Ectodermal cell (in vitro differentiated cells): ENCODE measurements at regions not wholly inside any gene's neighbourhood (a gene's known extent, or its start where the extent isn't known, plus 50 kb on each side); places are given as distances from the start of the nearest gene placed in this dataset.
"Not testable (repeated sequence)": the region's sequence is repeated elsewhere in the genome, so short reads cannot be mapped to it uniquely, and the experiment has no call there.

Source experiments
- H3K27ac ChIP-seq: 2 replicates; pipeline ENCODE4 v1.7.0; 2013; ENCODE audit warnings: mild to moderate bottlenecking, low read depth, low read length; ENCODE audit not compliant: insufficient read depth, poor library complexity, severe bottlenecking
- H3K27me3 ChIP-seq: 2 replicates; pipeline ENCODE4 v1.7.0; 2013; ENCODE audit warnings: mild to moderate bottlenecking, low read length; ENCODE audit not compliant: insufficient read depth, control insufficient read depth, poor library complexity, severe bottlenecking
- H3K36me3 ChIP-seq: one replicate; pipeline ENCODE4 v1.7.0; 2013; ENCODE audit warnings: low read length; ENCODE audit not compliant: control insufficient read depth, insufficient read depth
- H3K4me1 ChIP-seq: one replicate; pipeline ENCODE4 v1.7.0; 2013; ENCODE audit warnings: low read length; ENCODE audit not compliant: control insufficient read depth, insufficient read depth
- H3K4me3 ChIP-seq: 2 replicates; pipeline ENCODE4 v1.7.0; 2013; ENCODE audit warnings: low read depth, low read length, control low read depth; ENCODE audit not compliant: insufficient read depth
- H3K9me3 ChIP-seq: 2 replicates; pipeline ENCODE4 v1.7.0; 2013; ENCODE audit warnings: mild to moderate bottlenecking, low read length, moderate library complexity; ENCODE audit not compliant: control insufficient read depth
- WGBS, 2 experiments: methylation state at CpG; one replicate each; pipeline ENCODE4 v1.1.7; 2013; ENCODE audit warnings: missing lambda C conversion rate in 2 of 2; 5-methylcytosine and 5-hydroxymethylcytosine counted together

GRCh38 chr10:8365935-8366911 lies 311.7 kb downstream of the GATA3 start:
- Histone ChIP-seq H3K27ac (no peak overlapping the region), H3K4me1 (peaks cover 3% of the 10 kb centered on the region), H3K27me3 (no peaks in the 10 kb centered on the region), H3K4me3 (no peak overlapping the region), H3K36me3 (no peaks in the 10 kb centered on the region), H3K9me3 (no peaks in the 10 kb centered on the region)
- 88 to 89% methylated on average over 19 of the region's 19 CpGs for WGBS, 2 experiments

- H3K27ac ChIP-seq, H3K9me3 ChIP-seq, H3K4me3 ChIP-seq, H3K4me1 ChIP-seq, H3K36me3 ChIP-seq, H3K27me3 ChIP-seq: not testable (repeated sequence)
- WGBS, 2 experiments = 84 to 86% methylated on average over 3 of the region's 3 CpGs
Measured at GRCh38 chr10:8367672-8368411, 313.4 kb downstream of the GATA3 start.

DNA sequence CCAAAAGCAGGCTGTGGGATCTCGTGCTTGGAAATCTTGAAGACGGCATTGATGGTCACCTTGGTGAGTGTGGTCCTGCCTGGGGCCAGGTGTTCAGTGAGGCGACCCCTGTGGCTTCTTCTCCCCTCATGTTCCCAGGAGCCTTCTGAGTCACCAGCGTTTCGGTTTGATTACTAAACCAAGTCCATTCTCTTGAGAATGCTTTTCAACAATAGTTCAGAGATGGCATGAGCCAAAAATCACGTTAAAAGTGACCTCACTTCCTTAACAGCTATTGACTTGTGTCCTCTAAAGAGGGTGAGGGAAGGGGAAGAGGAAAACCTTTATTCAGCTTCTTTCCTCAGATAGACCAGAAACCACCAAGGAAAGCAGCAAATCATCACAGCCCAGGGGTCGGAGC lies 315.2 kb downstream of the GATA3 start:
- Histone ChIP-seq H3K27me3 (no peaks in the 10 kb centered on the region), H3K36me3 (no peaks in the 10 kb centered on the region), H3K9me3 (no peaks in the 10 kb centered on the region), H3K4me1 (no peaks in the 10 kb centered on the region), H3K27ac (no peak overlapping the region), H3K4me3 (no peak overlapping the region)
- WGBS, 2 experiments = 91 to 94% methylated on average over 7 of the region's 7 CpGs

- H3K27me3 ChIP-seq = no peaks in the 10 kb centered on the region
- no peak overlapping the region for H3K4me3 ChIP-seq
- WGBS, 2 experiments = 97% methylated on average over 6 of the region's 6 CpGs
- no peak overlapping the region for H3K27ac ChIP-seq
- peaks cover 4% of the 10 kb centered on the region for H3K4me1 ChIP-seq
- no peaks in the 10 kb centered on the region for H3K9me3 ChIP-seq
- no peaks in the 10 kb centered on the region for H3K36me3 ChIP-seq
Measured at GRCh38 chr10:8374334-8374733, 319.8 kb downstream of the GATA3 start.

- Histone ChIP-seq H3K4me1 (peaks cover 4% of the 10 kb centered on the region), H3K9me3 (no peaks in the 10 kb centered on the region), H3K27ac (no peak overlapping the region), H3K4me3 (no peak overlapping the region), H3K27me3 (no peaks in the 10 kb centered on the region), H3K36me3 (no peaks in the 10 kb centered on the region)
- 93 to 95% methylated on average over 3 to 4 of the region's 4 CpGs for WGBS, 2 experiments
Measured at GRCh38 chr10:8375137-8375536, 320.6 kb downstream of the GATA3 start.

DNA sequence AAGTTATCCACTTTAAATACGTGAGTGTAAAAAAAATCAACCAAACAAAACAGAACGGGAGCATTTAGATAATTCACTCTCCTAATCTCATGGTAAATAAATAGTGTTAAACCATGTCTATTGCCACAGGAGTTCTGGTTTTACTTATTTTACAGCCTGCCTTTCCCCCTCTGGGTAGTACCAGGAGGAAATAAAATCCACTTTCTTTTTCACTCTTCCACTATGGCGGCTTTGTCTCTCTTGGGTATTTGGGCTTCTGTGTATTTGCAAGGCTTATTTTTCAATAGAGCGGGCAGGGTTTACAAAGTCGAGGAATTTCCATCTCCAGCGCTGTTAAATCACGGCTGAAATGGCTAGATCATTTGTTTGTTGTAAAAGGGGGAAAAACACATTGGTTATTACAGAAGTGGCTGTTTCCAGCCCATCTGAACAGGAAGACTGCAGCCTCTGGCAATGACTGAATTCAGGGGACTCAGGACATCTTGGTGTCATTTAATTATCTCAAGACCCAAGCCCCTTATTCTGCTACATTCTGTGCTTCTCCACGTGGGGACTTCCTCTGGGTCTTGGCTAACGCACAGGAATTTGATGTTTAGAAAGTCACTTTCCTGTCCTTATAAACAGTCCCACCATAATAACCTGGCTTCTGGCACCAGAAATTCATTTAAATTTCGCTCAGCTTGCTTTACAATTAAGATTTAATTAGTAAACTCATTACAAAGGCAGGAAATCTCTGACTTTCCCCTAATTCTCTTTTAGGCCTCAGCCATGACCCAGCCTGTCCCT lies 323.9 kb downstream of the GATA3 start:
- Histone ChIP-seq H3K4me1 (peaks cover 4% of the 10 kb centered on the region), H3K27ac (no peak overlapping the region), H3K27me3 (no peaks in the 10 kb centered on the region), H3K36me3 (no peaks in the 10 kb centered on the region), H3K4me3 (no peak overlapping the region), H3K9me3 (no peaks in the 10 kb centered on the region)
- 82 to 84% methylated on average over 9 to 10 of the region's 10 CpGs for WGBS, 2 experiments

DNA sequence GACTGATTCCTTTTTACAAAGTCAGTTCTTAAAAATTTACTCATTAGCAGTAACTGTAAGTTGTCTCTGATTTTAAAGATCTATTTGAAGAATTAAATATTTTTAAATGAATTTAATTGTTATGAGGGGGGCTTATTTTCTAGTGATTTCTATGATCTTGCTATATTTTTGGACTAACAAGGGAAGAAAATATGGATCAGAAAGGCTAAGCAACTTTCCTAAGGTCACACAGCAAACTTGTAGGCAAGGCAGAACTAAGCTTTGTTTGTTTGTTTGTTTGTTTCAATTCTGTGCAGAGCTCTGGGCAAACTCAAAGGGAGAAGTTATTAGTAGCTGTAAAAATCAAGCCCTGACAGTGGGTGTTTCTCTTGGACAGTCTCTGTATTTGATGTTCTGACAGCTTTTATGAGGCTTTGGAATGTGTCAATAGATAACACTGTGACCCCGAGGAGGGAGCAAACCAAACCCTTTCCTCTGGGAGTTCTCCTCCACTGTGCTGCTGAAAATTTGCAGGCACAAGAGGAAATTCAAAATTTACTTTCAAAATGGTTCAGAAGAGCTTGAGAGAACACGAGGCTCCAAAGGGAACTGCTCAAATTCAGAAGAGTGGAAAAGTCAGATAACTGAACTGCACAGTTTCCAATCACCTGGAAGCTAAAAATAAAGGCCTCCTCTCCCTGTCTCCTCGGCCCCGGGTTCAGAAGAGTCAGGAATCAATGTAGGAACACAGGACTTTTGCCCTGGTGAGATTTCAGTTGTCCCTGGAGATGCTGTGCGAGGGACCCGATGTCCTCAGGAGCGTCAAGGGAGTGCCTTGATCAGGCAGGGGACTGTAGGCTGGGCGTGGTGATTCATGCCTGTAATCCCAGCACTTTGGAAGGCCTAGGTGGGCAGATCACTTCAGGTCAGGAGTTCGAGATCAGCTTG lies 325.7 kb downstream of the GATA3 start:
- H3K4me3 ChIP-seq = no peak overlapping the region
- no peaks in the 10 kb centered on the region for H3K27me3 ChIP-seq
- H3K27ac ChIP-seq = no peak overlapping the region
- H3K4me1 ChIP-seq = peaks cover 4% of the 10 kb centered on the region
- no peaks in the 10 kb centered on the region for H3K36me3 ChIP-seq
- H3K9me3 ChIP-seq = no peaks in the 10 kb centered on the region
- 85 to 88% methylated on average over 9 of the region's 9 CpGs for WGBS, 2 experiments

DNA sequence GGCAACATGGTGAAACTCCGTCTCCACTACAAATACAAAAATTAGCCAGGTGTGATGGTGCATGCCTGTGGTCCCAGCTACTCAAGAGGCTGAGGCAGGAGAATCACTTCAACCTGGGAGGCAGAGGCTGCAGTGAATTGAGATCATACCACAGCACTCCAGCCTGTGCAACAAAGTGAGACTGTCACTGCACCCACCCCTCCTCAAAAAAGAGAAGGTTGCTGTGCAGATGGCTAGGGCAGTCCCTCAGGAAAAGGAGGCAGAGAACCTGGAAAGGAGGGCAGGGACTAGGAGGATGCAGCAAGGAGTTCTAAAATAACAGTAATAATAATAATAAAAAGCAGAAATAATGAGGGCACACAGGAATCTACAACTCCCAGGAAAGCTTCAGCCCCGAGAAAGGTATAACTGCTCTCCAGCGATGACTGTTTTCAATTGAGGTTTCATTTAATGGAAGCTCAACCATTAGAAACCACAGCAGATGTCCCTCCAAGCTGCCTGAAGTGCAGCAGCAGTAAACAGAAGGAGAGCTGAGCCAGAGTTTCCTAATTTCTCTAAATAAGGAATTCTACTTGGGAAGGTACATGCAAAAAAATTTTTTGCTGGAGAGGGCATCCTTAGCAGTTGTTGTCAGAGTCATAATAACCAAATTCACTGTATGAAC lies 326.5 kb downstream of the GATA3 start:
- 91 to 96% methylated on average over 3 of the region's 3 CpGs for WGBS, 2 experiments
- no peaks in the 10 kb centered on the region for H3K36me3 ChIP-seq
- H3K27me3 ChIP-seq = no peaks in the 10 kb centered on the region
- no peaks in the 10 kb centered on the region for H3K9me3 ChIP-seq
- no peak overlapping the region for H3K4me3 ChIP-seq
- peaks cover 4% of the 10 kb centered on the region for H3K4me1 ChIP-seq
- no peak overlapping the region for H3K27ac ChIP-seq

DNA sequence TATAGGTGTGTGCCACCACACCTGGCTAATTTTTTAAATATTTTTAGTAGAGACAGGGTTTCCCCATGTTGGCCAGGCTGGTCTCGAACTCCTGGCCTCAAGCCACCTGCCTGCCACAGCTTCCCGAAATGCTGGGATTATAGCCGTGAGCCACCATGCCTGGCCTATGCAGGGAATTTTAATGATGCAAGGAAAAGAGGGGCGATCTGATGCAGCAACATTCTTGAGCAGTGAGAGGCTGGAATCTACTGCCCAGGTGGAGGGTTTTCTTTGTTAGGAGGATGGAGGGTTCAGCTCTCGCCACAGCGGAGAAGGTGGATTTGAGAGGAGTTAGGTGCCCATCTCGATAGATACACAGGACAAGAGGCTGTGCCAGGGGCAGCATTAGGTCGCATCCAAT lies 332.3 kb downstream of the GATA3 start:
- H3K9me3 ChIP-seq = no peaks in the 10 kb centered on the region
- no peak overlapping the region for H3K4me3 ChIP-seq
- H3K4me1 ChIP-seq = no peaks in the 10 kb centered on the region
- 90 to 94% methylated on average over 7 to 8 of the region's 8 CpGs for WGBS, 2 experiments
- no peaks in the 10 kb centered on the region for H3K27me3 ChIP-seq
- H3K36me3 ChIP-seq = no peaks in the 10 kb centered on the region
- H3K27ac ChIP-seq = no peak overlapping the region
